ENCODE measurements at regions not wholly inside any gene's neighbourhood (a gene's known extent, or its start where the extent isn't known, plus 50 kb on each side); places are given as distances from the start of the nearest gene placed in this dataset.

- Histone ChIP-seq H3K9me3 (ENCODE audit: control insufficient read depth, insufficient read depth, low read depth, low read length) (no peaks in the 10 kb centered on the region), H3K4me1 (ENCODE audit: control insufficient read depth, insufficient read depth, low read length) (no peaks in the 10 kb centered on the region), H3K27ac (ENCODE audit: extremely low read depth, low read depth, low read length) (no peak overlapping the region), H3K4me3 (ENCODE audit: low read depth, low read length) (no peak overlapping the region), H3K36me3 (ENCODE audit: control insufficient read depth in 2 of 2, insufficient read depth in 1 of 2, low read length in 2 of 2) (no peaks in the 10 kb centered on the region)
- TF ChIP-seq ZNF621 (tag by site-specific recombination; IDR thresholded peaks at IDR 0.05): no peak
- no peak for TF ChIP-seq ZIC2 (tag by site-specific recombination; IDR thresholded peaks at IDR 0.05)
- TF ChIP-seq ZNF146 (tag by site-specific recombination; IDR thresholded peaks at IDR 0.05): no peak
- no peak for TF ChIP-seq HOXA7 (CRISPR knock-in tag; IDR thresholded peaks at IDR 0.05; ENCODE audit: borderline replicate concordance)
- TF ChIP-seq ZNF114 (tag by site-specific recombination; IDR thresholded peaks at IDR 0.05): no peak
- no peak for TF ChIP-seq ZNF423 (tag by site-specific recombination; IDR thresholded peaks at IDR 0.05)
- TF ChIP-seq ZNF747 (tag by site-specific recombination; IDR thresholded peaks at IDR 0.05): no peak
- no peak for TF ChIP-seq ZNF561 (tag by site-specific recombination; IDR thresholded peaks at IDR 0.05; ENCODE audit: borderline replicate concordance)
- TF ChIP-seq YY1 (tag by site-specific recombination; IDR thresholded peaks at IDR 0.05): no peak
- TF ChIP-seq, protein P1, sequence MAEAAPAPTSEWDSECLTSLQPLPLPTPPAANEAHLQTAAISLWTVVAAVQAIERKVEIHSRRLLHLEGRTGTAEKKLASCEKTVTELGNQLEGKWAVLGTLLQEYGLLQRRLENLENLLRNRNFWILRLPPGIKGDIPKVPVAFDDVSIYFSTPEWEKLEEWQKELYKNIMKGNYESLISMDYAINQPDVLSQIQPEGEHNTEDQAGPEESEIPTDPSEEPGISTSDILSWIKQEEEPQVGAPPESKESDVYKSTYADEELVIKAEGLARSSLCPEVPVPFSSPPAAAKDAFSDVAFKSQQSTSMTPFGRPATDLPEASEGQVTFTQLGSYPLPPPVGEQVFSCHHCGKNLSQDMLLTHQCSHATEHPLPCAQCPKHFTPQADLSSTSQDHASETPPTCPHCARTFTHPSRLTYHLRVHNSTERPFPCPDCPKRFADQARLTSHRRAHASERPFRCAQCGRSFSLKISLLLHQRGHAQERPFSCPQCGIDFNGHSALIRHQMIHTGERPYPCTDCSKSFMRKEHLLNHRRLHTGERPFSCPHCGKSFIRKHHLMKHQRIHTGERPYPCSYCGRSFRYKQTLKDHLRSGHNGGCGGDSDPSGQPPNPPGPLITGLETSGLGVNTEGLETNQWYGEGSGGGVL (tag by site-specific recombination; IDR thresholded peaks at IDR 0.05): no peak
- no peak for TF ChIP-seq ZBTB17 (tag by site-specific recombination; IDR thresholded peaks at IDR 0.05)
- no peak for TF ChIP-seq ZNF302 (tag by site-specific recombination; IDR thresholded peaks at IDR 0.05; ENCODE audit: low read depth)
- TF ChIP-seq PBX3 (CRISPR knock-in tag; IDR thresholded peaks at IDR 0.05): no peak
- no peak for TF ChIP-seq ZNF529 (tag by site-specific recombination; IDR thresholded peaks at IDR 0.05; ENCODE audit: insufficient replicate concordance)
- no peak for TF ChIP-seq ZNF449 (tag by site-specific recombination; IDR thresholded peaks at IDR 0.05)
- CTCF ChIA-PET: no interaction called here
- POLR2A ChIA-PET: no interaction called here
Measured at GRCh38 chr2:114076961-114077360, 187.1 kb downstream of the ACTR3 start.

- Histone ChIP-seq H3K27ac (ENCODE audit: extremely low read depth, low read depth, low read length) (no peak overlapping the region), H3K9me3 (ENCODE audit: control insufficient read depth, insufficient read depth, low read depth, low read length) (no peaks in the 10 kb centered on the region), H3K4me1 (ENCODE audit: control insufficient read depth, insufficient read depth, low read length) (no peaks in the 10 kb centered on the region), H3K36me3 (ENCODE audit: control insufficient read depth in 2 of 2, insufficient read depth in 1 of 2, low read length in 2 of 2) (no peaks in the 10 kb centered on the region), H3K4me3 (ENCODE audit: low read depth, low read length) (no peak overlapping the region)
- POLR2A ChIA-PET: no interaction called here
- CTCF ChIA-PET: interaction anchor here (0.6 kb wide), 1 partner anchor 478 kb away, joined by 3 read pairs; no protein-coding TSS in a partner anchor
- TF ChIP-seq, protein P2, sequence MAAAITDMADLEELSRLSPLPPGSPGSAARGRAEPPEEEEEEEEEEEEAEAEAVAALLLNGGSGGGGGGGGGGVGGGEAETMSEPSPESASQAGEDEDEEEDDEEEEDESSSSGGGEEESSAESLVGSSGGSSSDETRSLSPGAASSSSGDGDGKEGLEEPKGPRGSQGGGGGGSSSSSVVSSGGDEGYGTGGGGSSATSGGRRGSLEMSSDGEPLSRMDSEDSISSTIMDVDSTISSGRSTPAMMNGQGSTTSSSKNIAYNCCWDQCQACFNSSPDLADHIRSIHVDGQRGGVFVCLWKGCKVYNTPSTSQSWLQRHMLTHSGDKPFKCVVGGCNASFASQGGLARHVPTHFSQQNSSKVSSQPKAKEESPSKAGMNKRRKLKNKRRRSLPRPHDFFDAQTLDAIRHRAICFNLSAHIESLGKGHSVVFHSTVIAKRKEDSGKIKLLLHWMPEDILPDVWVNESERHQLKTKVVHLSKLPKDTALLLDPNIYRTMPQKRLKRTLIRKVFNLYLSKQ (tag by site-specific recombination; IDR thresholded peaks at IDR 0.05; ENCODE audit: borderline replicate concordance): no peak
- TF ChIP-seq ZNF501 (tag by site-specific recombination; IDR thresholded peaks at IDR 0.05) (no peak), ZNF10 (tag by site-specific recombination; IDR thresholded peaks at IDR 0.05) (no peak), ZNF518A (tag by site-specific recombination; conservative IDR thresholded peaks at IDR 0.05; ENCODE audit: low read depth) (no peak), EGR2 (tag by site-specific recombination; IDR thresholded peaks at IDR 0.05; ENCODE audit: low read depth) (no peak), ZBTB7A (tag by site-specific recombination; IDR thresholded peaks at IDR 0.05; ENCODE audit: low read depth) (no peak), ZNF830 (tag by site-specific recombination; IDR thresholded peaks at IDR 0.05; ENCODE audit: low read depth) (no peak)
- TF ChIP-seq, protein P3, sequence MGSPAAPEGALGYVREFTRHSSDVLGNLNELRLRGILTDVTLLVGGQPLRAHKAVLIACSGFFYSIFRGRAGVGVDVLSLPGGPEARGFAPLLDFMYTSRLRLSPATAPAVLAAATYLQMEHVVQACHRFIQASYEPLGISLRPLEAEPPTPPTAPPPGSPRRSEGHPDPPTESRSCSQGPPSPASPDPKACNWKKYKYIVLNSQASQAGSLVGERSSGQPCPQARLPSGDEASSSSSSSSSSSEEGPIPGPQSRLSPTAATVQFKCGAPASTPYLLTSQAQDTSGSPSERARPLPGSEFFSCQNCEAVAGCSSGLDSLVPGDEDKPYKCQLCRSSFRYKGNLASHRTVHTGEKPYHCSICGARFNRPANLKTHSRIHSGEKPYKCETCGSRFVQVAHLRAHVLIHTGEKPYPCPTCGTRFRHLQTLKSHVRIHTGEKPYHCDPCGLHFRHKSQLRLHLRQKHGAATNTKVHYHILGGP (tag by site-specific recombination; IDR thresholded peaks at IDR 0.05): no peak
Measured at GRCh38 chr2:114079366-114080004, 189.6 kb downstream of the ACTR3 start.

Data from HEK293 (cell line).